ENCODE measurements at regions not wholly inside any gene's neighbourhood (a gene's known extent, or its start where the extent isn't known, plus 50 kb on each side); places are given as distances from the start of the nearest gene placed in this dataset.
"Not testable (repeated sequence)": the region's sequence is repeated elsewhere in the genome, so short reads cannot be mapped to it uniquely, and the experiment has no call there.

GRCh38 chr5:89673019-89673418, 736.5 kb downstream of the CETN3 start:
- no peak for DNase-seq (ENCODE audit: low read depth in 2 of 2)

DNA sequence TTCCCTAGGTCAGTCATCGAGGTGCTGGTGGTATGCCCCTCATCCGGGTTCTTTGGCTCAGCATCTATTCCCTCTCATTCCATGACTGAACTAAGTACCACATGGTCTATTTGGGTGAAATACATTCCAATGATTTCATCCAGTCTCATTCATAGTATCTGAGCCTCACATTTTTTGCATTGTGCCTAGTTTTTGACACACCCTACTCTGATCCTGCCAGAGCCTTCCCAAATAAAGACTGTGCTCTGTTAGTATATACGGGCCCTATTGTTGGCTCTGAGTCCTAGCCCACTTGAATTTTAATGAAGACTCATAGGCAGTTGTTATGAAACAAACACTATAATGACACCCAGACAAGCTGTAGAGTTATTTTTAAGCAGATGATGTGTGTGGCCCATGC, 740.7 kb downstream of the CETN3 start:
- no peak for DNase-seq (ENCODE audit: low read depth in 2 of 2)

DNA sequence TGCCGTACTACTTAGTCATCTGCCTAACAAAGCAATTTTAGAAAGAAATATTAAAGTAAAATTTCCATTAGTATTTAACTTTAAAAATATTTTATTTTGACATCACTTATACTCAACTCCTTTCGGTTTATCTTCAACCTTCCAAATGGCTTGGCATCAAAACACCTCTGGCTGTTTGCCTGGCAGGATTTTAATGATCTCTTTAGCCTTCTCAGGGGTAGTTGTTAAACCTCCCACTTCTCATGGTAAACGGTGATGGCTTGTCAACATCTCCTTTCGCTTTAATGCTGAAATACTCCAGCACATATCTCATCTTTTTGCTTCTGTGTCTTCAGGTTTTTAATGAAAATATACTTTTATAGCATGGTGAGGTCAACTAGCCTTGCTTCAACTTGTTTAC, 747.1 kb downstream of the CETN3 start:
- no peak for DNase-seq (ENCODE audit: low read depth in 2 of 2)

- no peak for DNase-seq (ENCODE audit: low read depth in 2 of 2)
These were observed 755.9 kb upstream of the MEF2C start for GRCh38 chr5:89638871-89639270.

GRCh38 chr5:89634176-89634575, 751.2 kb upstream of the MEF2C start:
- not testable (repeated sequence) for DNase-seq (ENCODE audit: low read depth in 2 of 2)

GRCh38 chr5:89630064-89630463, 747.1 kb upstream of the MEF2C start:
- DNase-seq (ENCODE audit: low read depth in 2 of 2), result not testable (repeated sequence)

DNA sequence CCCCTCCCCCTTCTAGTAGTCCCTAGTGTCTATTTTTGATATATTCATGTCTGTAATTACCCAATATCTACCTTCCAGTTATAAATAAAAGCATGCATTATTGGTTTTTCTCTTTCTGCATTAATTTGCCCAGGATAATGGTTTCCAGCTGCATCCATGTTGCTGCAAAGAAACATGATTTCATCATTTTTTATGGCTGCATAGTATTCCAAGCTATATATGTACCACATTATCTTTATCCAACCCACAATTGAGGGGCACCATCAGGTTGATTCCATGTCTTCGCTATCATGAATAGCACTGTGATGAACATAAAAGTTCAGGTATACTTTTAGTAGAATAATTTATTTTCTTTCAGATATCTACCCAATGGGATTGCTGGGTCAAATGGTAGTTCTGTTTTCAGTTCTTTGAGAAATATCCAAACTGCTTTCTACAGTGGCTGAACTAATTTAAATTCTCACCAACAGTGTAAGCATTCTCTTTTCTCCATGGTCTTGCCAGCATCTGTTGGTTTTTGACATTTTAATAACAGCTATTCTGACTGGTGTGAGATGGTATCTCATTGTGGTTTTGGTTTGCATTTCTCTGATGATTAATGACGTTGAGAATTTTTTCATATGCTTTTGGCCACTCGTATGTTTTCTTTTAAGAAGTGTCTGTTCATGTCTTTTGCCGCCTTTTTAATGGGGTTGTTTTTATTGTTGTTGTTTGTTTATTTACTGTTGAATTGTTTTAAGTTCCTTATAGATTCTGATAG, 746.1 kb upstream of the MEF2C start:
- DNase-seq (ENCODE audit: low read depth in 2 of 2), result no peak

DNA sequence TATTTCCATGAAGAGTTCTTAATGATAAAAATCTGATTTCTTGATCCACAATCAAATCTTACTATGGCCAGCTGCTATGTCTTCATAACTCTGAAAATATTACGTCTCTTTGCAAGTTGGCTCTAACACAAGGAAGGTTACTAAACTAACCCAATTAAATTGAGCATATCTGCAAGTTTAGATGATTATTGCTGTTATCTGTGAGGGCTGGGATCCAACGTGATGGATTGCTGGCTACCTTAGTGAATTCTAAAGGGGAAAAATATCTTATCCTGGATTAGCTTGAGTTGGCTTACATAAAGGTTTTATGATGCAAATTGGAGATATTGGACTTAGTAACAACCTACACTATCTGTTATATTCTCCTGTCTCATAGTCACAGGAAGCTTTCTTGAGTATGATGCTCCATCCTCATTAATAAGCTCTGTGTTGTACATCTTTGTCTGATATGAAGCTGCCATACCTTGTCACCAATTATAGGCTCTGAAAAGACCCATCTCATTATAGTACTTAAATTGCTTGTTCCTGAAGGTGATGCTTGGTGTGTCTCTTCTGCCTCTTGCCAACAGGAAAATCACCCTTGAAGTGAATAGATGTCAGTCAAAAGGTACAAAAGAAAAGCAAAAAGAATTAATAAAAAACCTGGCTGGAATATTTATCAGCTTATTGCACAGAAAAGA, 733.0 kb upstream of the MEF2C start:
- DNase-seq (ENCODE audit: low read depth in 2 of 2), result no peak

- DNase-seq (ENCODE audit: low read depth in 2 of 2), result no peak
These were observed 730.4 kb upstream of the MEF2C start for GRCh38 chr5:89613222-89613956.

DNA sequence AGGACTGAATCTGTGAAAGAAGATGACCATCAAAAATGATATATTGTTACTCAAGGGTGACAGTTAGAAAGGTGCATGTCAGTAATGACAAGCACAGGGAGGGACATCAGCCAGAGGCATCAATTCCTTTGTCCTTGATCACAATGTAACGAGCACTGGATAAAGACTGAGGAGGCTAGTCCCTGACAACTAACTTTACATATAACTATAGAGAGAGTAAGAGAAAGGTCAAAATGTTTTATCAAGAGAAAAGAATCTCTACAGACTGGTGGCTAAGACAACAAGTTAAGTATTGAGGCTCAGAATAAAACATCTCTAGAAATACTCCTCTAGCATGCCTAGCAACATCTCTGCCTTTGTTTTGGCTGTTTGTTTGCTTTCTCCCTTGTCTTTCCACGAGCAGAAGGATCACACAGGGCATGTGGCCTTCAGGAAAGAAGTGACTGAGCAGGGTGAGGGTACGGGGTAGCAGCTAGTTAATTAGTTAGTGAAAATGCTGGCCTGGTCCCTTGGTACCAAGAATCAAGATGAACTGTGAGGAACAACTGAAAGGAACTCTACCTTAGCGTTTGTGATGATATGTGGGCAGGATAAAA, 724.1 kb upstream of the MEF2C start:
- DNase-seq (ENCODE audit: low read depth in 2 of 2), result no peak

DNA sequence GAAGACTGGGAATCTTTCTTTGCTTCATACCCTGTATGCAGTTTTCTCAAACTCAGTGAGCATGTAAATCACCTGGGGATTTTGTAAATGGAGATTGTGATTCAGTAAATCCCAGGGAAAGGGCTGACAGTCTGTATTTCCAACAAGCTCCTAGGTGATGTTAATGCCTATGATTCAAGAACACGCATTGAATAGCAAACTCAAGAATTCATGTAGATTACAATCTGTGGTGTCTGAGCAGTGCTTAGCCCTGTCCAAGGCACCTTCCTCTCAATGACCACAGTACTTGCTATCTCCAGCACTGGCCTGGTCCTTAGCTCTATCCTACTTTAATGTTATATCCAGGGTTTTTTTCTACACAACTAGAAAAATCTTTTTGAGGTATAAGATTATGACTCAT, 721.4 kb upstream of the MEF2C start:
- DNase-seq (ENCODE audit: low read depth in 2 of 2), result no peak

- no peak for DNase-seq (ENCODE audit: low read depth in 2 of 2)
These were observed 718.9 kb upstream of the MEF2C start for GRCh38 chr5:89601880-89602279.

DNA sequence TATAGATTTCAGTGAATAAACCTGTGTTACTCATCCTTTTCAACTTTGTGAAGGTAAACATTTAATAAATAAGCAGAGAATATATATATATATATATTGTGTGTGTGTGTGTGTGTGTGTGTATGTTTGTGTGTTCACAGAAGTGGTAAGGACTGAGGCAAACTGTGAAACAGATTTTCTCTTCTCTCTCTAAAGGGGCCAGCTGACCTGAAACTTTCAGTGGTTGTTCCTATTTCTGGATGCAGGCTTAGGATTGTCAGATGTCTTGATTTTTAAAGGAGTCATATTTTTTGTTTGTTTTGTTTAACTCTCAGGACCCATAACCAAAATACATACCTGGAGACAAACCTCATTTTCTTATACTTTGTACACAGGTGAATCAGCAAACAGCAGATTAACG, 714.9 kb upstream of the MEF2C start:
- no peak for DNase-seq (ENCODE audit: low read depth in 2 of 2)

GRCh38 chr5:89596821-89597220, 713.8 kb upstream of the MEF2C start:
- no peak for DNase-seq (ENCODE audit: low read depth in 2 of 2)

GRCh38 chr5:89595056-89595455, 712.1 kb upstream of the MEF2C start:
- no peak for DNase-seq (ENCODE audit: low read depth in 2 of 2)

- no peak for DNase-seq (ENCODE audit: low read depth in 2 of 2)
These were observed 701.5 kb upstream of the MEF2C start for GRCh38 chr5:89584339-89584956.

DNA sequence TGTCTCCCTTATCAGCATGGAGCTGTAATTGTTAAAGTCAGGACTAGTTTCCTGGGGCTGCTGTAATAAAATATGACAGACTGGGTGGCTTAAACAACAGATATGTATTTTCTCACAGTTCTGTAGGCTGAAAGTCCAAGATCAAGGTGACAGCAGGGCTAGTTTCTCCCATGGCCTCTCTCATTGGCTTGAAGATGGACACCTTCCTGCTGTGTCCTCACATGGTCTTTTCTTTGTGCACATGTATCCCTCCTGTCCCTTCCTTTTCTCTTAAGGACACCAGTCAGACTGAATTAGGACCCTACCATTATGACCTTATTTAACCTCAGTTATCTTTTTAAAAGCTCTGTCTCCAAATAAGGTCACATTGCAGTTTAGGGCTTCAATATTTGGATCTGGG, 700.5 kb upstream of the MEF2C start:
- no peak for DNase-seq (ENCODE audit: low read depth in 2 of 2)

DNA sequence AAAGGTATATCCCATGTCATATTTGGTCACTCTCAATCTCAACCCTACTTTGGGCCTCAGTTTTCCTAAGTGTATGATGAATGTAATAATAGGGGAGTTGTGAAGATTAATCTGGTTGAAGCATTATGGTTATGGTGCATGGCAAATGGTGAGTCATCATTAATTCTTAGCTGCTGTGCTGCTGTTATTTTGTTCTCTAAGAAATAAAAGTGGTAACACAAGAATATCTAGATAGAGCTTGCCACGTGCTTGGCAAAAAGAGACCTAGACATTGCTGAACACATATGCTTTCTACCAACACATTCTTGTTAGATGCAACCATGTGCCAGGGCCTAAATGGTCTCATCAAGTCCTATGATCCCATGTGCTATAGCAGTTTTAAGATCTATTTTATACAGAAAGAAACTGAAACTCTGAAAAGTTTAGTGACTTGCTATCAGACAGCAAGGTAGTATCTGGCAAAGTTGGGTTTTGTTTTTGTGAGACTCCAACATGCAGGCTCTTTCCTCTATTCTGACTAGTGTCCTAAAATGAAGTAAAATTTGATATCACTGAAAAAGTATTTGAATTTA, 699.9 kb upstream of the MEF2C start:
- no peak for DNase-seq (ENCODE audit: low read depth in 2 of 2)

DNA sequence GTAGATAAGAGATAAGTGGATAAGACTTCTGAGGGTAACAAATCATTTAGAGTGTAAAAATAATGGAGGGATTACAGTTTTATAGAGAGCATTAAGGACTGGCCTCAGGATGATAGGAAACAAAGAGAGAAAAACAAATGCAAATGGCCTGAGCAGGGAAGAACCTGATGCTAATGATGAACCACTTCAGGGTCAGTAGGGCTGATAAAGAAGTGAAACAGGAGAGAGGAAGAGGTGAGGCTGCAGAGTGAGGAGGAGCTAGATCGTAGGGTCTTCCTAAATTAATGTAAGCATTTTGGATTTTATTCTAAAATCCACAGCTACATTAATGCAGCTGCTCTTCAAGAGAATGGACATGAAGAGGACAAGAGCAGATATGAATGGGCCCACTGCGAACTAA, 698.0 kb upstream of the MEF2C start:
- DNase-seq (ENCODE audit: low read depth in 2 of 2), result no peak

- DNase-seq (ENCODE audit: low read depth in 2 of 2), result no peak
These were observed 692.3 kb upstream of the MEF2C start for GRCh38 chr5:89575319-89575718.

DNA sequence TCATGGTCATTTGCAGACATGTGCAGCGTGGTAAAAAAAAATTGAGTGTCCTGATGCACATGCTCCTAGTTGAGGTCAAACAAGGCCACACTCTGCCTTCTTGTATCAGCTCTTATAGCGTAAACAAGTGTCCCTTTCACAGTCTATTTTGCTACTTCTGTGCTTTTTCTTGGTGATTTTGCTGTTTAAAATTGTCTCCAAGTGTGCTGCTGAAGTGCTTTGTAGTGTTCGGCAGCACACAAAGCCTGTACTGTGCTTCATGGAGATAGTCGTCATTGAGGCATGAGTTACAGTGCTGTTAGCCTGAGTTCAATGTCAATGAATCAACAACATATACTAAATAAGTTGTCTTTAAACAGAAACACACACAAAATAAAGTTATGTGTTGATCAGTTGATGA, 690.4 kb upstream of the MEF2C start:
- no peak for DNase-seq (ENCODE audit: low read depth in 2 of 2)
